ENCODE measurements at regions not wholly inside any gene's neighbourhood (a gene's known extent, or its start where the extent isn't known, plus 50 kb on each side); places are given as distances from the start of the nearest gene placed in this dataset.

DNA sequence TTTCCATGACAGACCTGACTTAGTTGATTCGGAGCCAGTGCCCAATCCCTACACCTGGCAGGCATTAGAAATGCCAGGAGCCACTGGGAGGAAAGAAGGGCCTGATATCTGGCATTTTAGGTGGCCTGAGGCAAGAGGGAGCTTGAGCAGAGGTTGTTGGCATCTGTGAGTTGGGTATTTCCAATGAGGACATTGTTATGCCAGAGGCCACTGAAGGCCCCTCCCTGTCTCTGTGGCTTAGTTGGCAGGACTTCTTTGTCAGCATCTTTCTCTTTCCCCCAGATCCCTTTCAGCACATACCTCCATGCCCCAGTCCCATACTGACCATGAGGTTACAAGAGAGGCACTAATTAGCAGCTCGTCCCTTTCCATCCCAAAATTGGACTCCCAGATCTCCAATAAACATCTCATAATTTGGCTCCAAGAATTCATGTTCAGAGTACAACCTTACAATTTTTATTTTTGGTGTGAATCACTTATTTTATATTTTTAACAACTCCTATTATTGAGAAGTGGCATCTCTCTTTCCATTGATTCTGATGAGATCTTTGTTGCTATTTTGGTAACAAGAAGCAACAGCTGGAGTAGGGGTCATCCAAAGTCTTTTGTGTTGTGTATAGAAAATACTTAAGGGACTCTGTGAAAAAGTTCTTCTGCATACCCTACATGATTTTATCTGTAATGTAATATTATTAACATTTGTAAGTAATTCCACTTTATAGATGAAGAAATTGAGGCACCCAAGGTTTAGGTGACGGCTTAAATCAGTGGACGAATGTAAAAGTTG, 68.6 kb upstream of the MAP3K1 start:
- Histone ChIP-seq H3K79me2 (ENCODE audit: control insufficient read depth, insufficient read depth, low read length, unreplicated experiment) (no peaks in the 10 kb centered on the region), H3K4me1 (ENCODE audit: control insufficient read depth, insufficient read depth, low read length, unreplicated experiment) (no peaks in the 10 kb centered on the region), H2AFZ (ENCODE audit: low read length, unreplicated experiment) (no peak overlapping the region), H3K36me3 (ENCODE audit: insufficient read depth, low read length) (no peaks in the 10 kb centered on the region), H3K4me3 (ENCODE audit: low read depth, low read length) (no peak overlapping the region), H3K27ac (ENCODE audit: low read depth, low read length) (no peak overlapping the region), H3K27me3 (ENCODE audit: insufficient read depth, low read length) (peaks cover 8% of the 10 kb centered on the region; the same call in 1 of the 2 replicates)

DNA sequence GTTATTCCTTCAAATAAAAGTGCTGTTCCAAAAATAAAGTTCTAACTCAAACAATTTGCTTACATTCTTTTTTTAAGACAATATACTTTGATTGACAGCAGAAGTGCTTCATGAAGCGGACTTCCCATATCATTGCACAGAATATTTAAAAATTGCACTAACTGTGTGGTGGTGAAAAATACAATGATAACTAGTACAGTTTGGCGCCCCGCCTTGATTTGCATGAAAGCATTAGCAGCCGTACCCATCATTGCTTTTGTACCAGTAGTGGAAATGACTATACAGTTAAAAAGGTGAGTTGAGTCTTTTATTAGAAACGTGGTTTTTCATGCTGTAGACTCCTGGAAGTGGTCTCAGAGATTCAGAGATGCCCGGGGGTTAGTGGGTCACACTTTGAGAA, 69.5 kb upstream of the MAP3K1 start:
- H3K27me3 ChIP-seq (ENCODE audit: insufficient read depth, low read length) = peaks cover 8% of the 10 kb centered on the region; the same call in 1 of the 2 replicates
- no peaks in the 10 kb centered on the region for H3K79me2 ChIP-seq (ENCODE audit: control insufficient read depth, insufficient read depth, low read length, unreplicated experiment)
- no peaks in the 10 kb centered on the region for H3K4me1 ChIP-seq (ENCODE audit: control insufficient read depth, insufficient read depth, low read length, unreplicated experiment)
- no peaks in the 10 kb centered on the region for H3K36me3 ChIP-seq (ENCODE audit: insufficient read depth, low read length)
- no peak overlapping the region for H3K27ac ChIP-seq (ENCODE audit: low read depth, low read length)
- H3K4me3 ChIP-seq (ENCODE audit: low read depth, low read length) = no peak overlapping the region
- no peak overlapping the region for H2AFZ ChIP-seq (ENCODE audit: low read length, unreplicated experiment)

DNA sequence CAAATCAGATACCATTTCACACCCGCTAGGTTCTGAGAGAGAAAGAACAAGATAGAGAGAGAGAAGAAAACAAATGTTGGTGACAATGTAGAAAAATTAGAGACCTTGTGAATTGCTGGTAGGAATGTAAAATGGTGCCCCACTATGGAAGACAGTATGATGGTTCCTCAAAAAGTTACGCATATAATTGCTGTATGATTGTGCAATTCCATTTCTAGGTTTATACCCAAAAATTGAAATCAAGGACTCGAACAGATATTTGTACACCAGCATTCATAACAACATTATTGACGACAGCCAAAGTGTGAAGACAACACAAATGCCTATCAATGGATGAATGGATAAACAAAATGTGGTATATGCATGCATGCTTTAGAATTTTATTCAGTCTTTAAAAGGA, 74.5 kb upstream of the MAP3K1 start:
- Histone ChIP-seq H3K27ac (ENCODE audit: low read depth, low read length) (no peak overlapping the region), H3K36me3 (ENCODE audit: insufficient read depth, low read length) (no peaks in the 10 kb centered on the region), H2AFZ (ENCODE audit: low read length, unreplicated experiment) (no peak overlapping the region), H3K4me3 (ENCODE audit: low read depth, low read length) (no peak overlapping the region), H3K4me1 (ENCODE audit: control insufficient read depth, insufficient read depth, low read length, unreplicated experiment) (peaks cover 6% of the 10 kb centered on the region), H3K27me3 (ENCODE audit: insufficient read depth, low read length) (peaks cover 5% of the 10 kb centered on the region; the same call in 1 of the 2 replicates), H3K79me2 (ENCODE audit: control insufficient read depth, insufficient read depth, low read length, unreplicated experiment) (no peaks in the 10 kb centered on the region)

DNA sequence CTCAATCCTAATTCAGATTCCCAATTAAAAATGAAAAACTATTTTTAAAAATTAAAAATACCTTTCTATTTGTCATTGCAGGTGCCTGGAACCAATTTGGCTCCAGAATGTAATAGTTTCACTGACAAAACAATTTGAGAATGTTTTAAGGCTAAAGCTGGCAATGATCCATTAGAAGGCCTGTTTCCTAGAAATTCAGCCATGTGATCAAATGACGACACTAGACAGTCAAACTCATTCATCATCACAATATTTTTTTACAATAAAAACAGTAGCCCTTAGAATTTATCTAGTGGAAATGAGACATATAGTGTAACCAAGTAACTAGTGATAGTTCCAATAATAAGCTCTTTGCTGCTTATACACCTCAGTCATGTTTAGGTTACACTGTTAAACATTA, 75.4 kb upstream of the MAP3K1 start:
- Histone ChIP-seq H3K27ac (ENCODE audit: low read depth, low read length) (no peak overlapping the region), H3K36me3 (ENCODE audit: insufficient read depth, low read length) (no peaks in the 10 kb centered on the region), H3K79me2 (ENCODE audit: control insufficient read depth, insufficient read depth, low read length, unreplicated experiment) (no peaks in the 10 kb centered on the region), H3K4me1 (ENCODE audit: control insufficient read depth, insufficient read depth, low read length, unreplicated experiment) (peaks cover 6% of the 10 kb centered on the region), H3K27me3 (ENCODE audit: insufficient read depth, low read length) (peaks cover 5% of the 10 kb centered on the region; the same call in 1 of the 2 replicates), H2AFZ (ENCODE audit: low read length, unreplicated experiment) (no peak overlapping the region), H3K4me3 (ENCODE audit: low read depth, low read length) (no peak overlapping the region)

DNA sequence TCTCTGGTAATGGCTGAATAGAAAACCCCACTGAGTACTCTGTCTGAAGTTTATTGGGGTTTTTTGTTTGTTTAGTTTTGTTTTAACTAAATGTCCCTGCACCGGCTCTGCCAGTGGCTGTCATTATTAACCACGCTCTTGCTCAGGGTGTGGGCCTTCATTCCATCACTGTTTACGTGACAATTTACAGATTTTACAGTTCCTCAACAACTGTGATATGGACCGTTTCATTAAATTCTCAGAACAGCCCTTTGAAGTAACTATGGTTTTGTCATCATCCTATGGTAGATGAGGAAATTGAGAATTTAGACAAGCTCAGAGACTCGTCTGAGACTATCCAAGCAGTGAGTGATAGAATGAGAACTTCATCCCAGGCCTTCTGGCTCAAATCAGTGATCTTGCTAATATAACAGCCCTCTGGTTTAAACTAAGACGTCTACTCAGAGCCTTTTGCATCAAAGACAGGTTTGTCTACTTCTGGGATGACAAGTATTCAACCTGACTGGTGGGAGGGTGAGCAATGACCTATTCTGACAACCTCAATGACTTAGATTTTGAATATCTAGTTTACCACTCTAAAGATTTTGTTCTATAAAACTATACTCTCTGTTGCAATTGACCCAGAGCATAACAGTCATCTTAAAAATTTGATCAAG, 77.3 kb upstream of the MAP3K1 start:
- H3K27ac ChIP-seq (ENCODE audit: low read depth, low read length) = no peak overlapping the region
- peaks cover 6% of the 10 kb centered on the region for H3K4me1 ChIP-seq (ENCODE audit: control insufficient read depth, insufficient read depth, low read length, unreplicated experiment)
- no peak overlapping the region for H3K4me3 ChIP-seq (ENCODE audit: low read depth, low read length)
- H2AFZ ChIP-seq (ENCODE audit: low read length, unreplicated experiment) = no peak overlapping the region
- H3K79me2 ChIP-seq (ENCODE audit: control insufficient read depth, insufficient read depth, low read length, unreplicated experiment) = no peaks in the 10 kb centered on the region
- no peaks in the 10 kb centered on the region for H3K36me3 ChIP-seq (ENCODE audit: insufficient read depth, low read length)
- peaks cover 5% of the 10 kb centered on the region; the same call in 1 of the 2 replicates for H3K27me3 ChIP-seq (ENCODE audit: insufficient read depth, low read length)

DNA sequence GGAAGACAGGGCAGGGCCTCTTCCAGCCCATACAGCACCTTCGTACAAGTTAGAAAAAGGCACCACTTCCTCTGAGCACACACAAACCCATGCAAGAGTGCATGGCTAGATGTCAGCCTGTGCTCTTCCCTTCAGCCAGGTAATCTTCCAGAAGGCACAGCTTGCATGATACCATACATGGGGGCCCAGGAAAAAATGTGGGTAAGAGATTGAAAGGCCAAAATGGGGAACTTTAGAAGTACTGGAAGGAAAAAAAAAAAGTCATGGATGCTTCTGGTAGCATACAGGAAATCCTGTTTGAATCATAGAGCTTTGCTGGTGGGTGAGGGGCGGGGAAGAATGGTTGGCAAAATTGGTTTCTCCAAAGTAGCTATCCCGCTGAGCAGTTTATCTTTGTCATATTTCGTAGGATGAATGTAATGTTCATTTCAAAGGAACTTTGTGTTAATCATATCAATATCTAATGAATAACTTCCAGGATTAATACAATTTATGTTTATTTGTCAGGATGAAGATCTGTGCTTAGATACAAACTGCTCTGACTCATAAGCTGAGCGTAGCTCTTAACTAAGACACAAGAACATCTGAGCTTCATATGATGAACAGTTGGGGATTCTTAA, 78.2 kb upstream of the MAP3K1 start:
- H3K27ac ChIP-seq (ENCODE audit: low read depth, low read length) = no peak overlapping the region
- H2AFZ ChIP-seq (ENCODE audit: low read length, unreplicated experiment) = no peak overlapping the region

DNA sequence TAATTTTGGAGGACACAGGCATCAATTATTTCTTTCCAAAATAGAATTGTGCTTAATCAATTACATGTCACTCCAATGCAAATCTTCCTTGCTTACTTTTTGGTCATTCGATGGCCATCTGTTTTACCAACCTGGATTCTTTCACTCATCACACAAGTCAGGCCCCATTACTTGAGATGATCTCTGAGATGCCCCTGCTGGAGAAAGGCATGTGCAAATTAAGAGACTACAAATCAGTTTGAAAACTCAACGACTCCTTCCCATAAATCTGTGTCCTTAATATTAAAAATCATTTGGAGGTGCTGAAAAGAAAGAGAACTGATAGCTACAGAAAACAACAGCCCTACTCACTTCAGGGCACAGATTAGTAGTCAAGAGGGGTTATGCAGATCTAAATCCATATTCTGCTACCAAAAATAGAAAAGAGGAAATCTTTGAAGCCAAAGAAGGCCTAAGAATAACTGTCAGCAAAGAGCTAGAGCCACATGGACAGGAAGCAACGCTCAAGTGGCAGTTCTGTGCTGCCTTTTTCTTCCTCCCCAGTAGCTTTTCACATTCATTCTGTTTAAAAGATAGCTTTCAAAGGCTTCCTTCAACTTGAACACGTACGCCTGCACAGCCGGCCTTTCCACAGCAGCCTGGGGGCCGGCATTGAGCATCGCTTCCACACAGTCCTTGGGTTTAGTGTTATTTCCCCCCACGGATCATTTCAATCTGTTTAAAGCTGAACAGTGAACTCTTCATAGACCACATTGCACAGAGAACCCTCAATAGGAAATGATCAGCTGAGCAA, 79.3 kb upstream of the MAP3K1 start:
- Histone ChIP-seq H3K4me3 (ENCODE audit: low read depth, low read length) (no peak overlapping the region), H2AFZ (ENCODE audit: low read length, unreplicated experiment) (no peak overlapping the region), H3K27me3 (ENCODE audit: insufficient read depth, low read length) (no peaks in the 10 kb centered on the region), H3K36me3 (ENCODE audit: insufficient read depth, low read length) (no peaks in the 10 kb centered on the region), H3K79me2 (ENCODE audit: control insufficient read depth, insufficient read depth, low read length, unreplicated experiment) (no peaks in the 10 kb centered on the region), H3K27ac (ENCODE audit: low read depth, low read length) (no peak overlapping the region), H3K4me1 (ENCODE audit: control insufficient read depth, insufficient read depth, low read length, unreplicated experiment) (peaks cover 6% of the 10 kb centered on the region)

More for the DNA sequence above, 78.2 kb upstream of the MAP3K1 start:
- Histone ChIP-seq H3K4me1 (ENCODE audit: control insufficient read depth, insufficient read depth, low read length, unreplicated experiment) (peaks cover 6% of the 10 kb centered on the region), H3K36me3 (ENCODE audit: insufficient read depth, low read length) (no peaks in the 10 kb centered on the region), H3K79me2 (ENCODE audit: control insufficient read depth, insufficient read depth, low read length, unreplicated experiment) (no peaks in the 10 kb centered on the region), H3K4me3 (ENCODE audit: low read depth, low read length) (no peak overlapping the region), H3K27me3 (ENCODE audit: insufficient read depth, low read length) (peaks cover 2% of the 10 kb centered on the region; the same call in 1 of the 2 replicates)

DNA sequence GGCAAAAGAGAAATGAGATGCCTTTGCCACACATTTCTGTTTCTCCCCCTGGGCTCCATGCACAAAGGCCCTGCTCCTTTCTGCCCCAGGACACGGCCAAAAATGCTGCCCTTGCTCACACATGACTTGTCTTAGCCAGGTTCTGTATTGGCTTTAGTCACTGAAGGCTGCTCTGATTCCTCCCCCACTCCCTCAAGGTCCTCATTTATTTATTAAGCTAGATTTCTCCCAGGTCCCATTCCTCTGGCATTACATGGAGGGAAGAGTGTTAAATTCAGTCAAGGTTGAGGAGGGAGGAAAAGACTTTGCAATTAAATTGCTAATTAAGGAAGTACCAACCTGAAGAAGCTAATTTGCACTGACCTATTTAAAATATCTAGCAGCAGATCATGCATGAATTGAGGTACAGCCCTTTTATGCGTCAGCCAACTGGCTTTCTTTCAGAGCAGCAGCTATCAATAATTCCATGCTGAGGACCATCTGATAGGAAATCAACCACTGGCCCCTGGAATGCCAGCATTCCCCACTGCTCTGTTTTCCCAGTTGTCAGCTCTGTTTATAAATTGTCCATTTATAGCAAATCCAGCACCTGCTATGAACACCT, 81.2 kb upstream of the MAP3K1 start:
- no peaks in the 10 kb centered on the region for H3K36me3 ChIP-seq (ENCODE audit: insufficient read depth, low read length)
- H3K4me3 ChIP-seq (ENCODE audit: low read depth, low read length) = no peak overlapping the region
- H3K27me3 ChIP-seq (ENCODE audit: insufficient read depth, low read length) = peaks cover 5% of the 10 kb centered on the region; the same call in 1 of the 2 replicates
- no peak overlapping the region for H3K27ac ChIP-seq (ENCODE audit: low read depth, low read length)
- no peaks in the 10 kb centered on the region for H3K79me2 ChIP-seq (ENCODE audit: control insufficient read depth, insufficient read depth, low read length, unreplicated experiment)
- H3K4me1 ChIP-seq (ENCODE audit: control insufficient read depth, insufficient read depth, low read length, unreplicated experiment) = peaks cover 6% of the 10 kb centered on the region
- H2AFZ ChIP-seq (ENCODE audit: low read length, unreplicated experiment) = no peak overlapping the region

DNA sequence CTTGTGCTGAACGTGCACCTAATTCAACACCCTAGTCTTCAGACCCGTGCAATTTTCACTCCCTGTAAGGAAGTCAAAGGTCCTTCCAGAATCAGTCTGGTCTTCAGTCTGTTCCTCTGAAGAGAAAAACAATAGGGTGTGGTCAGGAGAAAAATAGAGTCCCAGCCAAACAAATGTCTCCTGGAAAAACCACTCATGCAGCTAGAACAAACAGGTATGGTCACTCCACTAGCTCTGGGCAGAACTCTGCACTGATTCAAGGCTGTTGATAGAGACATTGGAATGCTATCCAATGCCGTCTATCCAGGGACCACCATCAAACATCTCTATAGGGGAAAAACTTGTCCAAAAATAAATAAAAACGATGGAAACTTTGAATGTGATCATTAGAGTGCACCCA, 81.8 kb upstream of the MAP3K1 start:
- no peaks in the 10 kb centered on the region for H3K36me3 ChIP-seq (ENCODE audit: insufficient read depth, low read length)
- no peaks in the 10 kb centered on the region for H3K79me2 ChIP-seq (ENCODE audit: control insufficient read depth, insufficient read depth, low read length, unreplicated experiment)
- H2AFZ ChIP-seq (ENCODE audit: low read length, unreplicated experiment) = no peak overlapping the region
- H3K27me3 ChIP-seq (ENCODE audit: insufficient read depth, low read length) = peaks cover 7% of the 10 kb centered on the region
- H3K4me3 ChIP-seq (ENCODE audit: low read depth, low read length) = no peak overlapping the region
- H3K4me1 ChIP-seq (ENCODE audit: control insufficient read depth, insufficient read depth, low read length, unreplicated experiment) = peaks cover 6% of the 10 kb centered on the region
- H3K27ac ChIP-seq (ENCODE audit: low read depth, low read length) = no peak overlapping the region

DNA sequence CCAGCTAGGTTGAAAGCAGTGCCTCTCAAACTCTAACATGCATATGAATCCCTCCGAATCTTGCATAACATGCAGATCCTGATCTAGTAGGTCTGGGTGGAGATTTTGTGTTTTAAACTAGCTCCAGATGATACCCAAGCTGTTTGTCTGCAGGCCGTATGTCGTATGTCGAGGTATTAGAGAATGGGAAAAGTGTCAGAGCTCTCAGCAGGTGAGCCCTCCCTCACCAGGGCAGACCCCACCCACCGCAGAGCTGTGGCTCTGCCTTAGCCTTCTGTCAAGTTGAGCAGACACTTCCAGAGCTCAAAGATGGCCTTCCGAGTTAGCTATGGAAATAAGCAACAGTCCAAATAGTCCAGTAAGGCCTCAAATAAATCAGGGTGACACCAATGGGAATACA, 83.2 kb upstream of the MAP3K1 start:
- Histone ChIP-seq H3K27ac (ENCODE audit: low read depth, low read length) (no peak overlapping the region), H3K27me3 (ENCODE audit: insufficient read depth, low read length) (peaks cover 9% of the 10 kb centered on the region), H3K4me1 (ENCODE audit: control insufficient read depth, insufficient read depth, low read length, unreplicated experiment) (peaks cover 3% of the 10 kb centered on the region), H2AFZ (ENCODE audit: low read length, unreplicated experiment) (no peak overlapping the region), H3K79me2 (ENCODE audit: control insufficient read depth, insufficient read depth, low read length, unreplicated experiment) (no peaks in the 10 kb centered on the region), H3K36me3 (ENCODE audit: insufficient read depth, low read length) (no peaks in the 10 kb centered on the region), H3K4me3 (ENCODE audit: low read depth, low read length) (no peak overlapping the region)
